Lung (tissue), 9 donors: ENCODE measurements at regions not wholly inside any gene's neighbourhood (a gene's known extent, or its start where the extent isn't known, plus 50 kb on each side); places are given as distances from the start of the nearest gene placed in this dataset.
"Not testable (repeated sequence)": the region's sequence is repeated elsewhere in the genome, so short reads cannot be mapped to it uniquely, and the experiment has no call there.

ENCODE experiments used
- ATAC-seq: fragments of 200-7000 bp; cut with Tn5 transposase; one replicate; pipeline ENCODE4 v1.9.1; 2020; ENCODE audit warnings: moderate number of reproducible peaks; ENCODE audit not compliant: insufficient read depth, low FRiP score
- DNase-seq, 3 donors: peaks; one replicate each; pipeline ENCODE4 v3.0.0-alpha.2; 2013 to 2017
- H3K27ac ChIP-seq, 2 donors: one replicate each; pipeline ENCODE4 v1.5.1; 2013; ENCODE audit warnings: mild to moderate bottlenecking in 2 of 2, moderate library complexity in 2 of 2, control low read depth in 1 of 2, inconsistent platforms in 1 of 2, low read depth in 1 of 2, low read length in 1 of 2
- H3K27me3 ChIP-seq, 3 donors: one replicate each; pipeline ENCODE4 v1.5.1; 2013; ENCODE audit warnings: low read length in 2 of 3; ENCODE audit not compliant: control insufficient read depth in 3 of 3, insufficient read depth in 3 of 3
- H3K36me3 ChIP-seq, 4 donors: one replicate each; pipeline ENCODE4 v1.5.1; 2013; ENCODE audit warnings: low read length in 4 of 4, mild to moderate bottlenecking in 1 of 4, moderate library complexity in 1 of 4; ENCODE audit not compliant: control insufficient read depth in 4 of 4, insufficient read depth in 4 of 4
- H3K4me1 ChIP-seq, 5 donors: one replicate each; pipeline ENCODE4 v1.5.1; 2013; ENCODE audit warnings: low read length in 5 of 5, mild to moderate bottlenecking in 2 of 5, moderate library complexity in 1 of 5; ENCODE audit not compliant: control insufficient read depth in 5 of 5, insufficient read depth in 5 of 5
- H3K4me3 ChIP-seq: one replicate; pipeline ENCODE4 v1.5.1; 2013; ENCODE audit warnings: mild to moderate bottlenecking, control low read depth, moderate library complexity
- H3K9ac ChIP-seq, 2 donors: one replicate each; pipeline ENCODE4 v1.5.1; 2013; ENCODE audit warnings: low read length in 2 of 2, control low read depth in 1 of 2; ENCODE audit not compliant: insufficient read depth in 1 of 2
- H3K9me3 ChIP-seq, 4 donors: one replicate each; pipeline ENCODE4 v1.5.1; 2013; ENCODE audit warnings: low read length in 3 of 4, mild to moderate bottlenecking in 1 of 4, moderate library complexity in 1 of 4; ENCODE audit not compliant: control insufficient read depth in 4 of 4, insufficient read depth in 3 of 4
- WGBS, 2 donors: extraction: QIAGEN DNeasy Blood & Tissue Kit; methylation state at CpG; one replicate each; pipeline ENCODE4 v1.1.7; 2013; 5-methylcytosine and 5-hydroxymethylcytosine counted together
- donor health status: Bipolar disorder and iron deficiency.
- donor health status: healthy.
- donor health status: DM: yes; HTN: yes; CAD: no.

DNA sequence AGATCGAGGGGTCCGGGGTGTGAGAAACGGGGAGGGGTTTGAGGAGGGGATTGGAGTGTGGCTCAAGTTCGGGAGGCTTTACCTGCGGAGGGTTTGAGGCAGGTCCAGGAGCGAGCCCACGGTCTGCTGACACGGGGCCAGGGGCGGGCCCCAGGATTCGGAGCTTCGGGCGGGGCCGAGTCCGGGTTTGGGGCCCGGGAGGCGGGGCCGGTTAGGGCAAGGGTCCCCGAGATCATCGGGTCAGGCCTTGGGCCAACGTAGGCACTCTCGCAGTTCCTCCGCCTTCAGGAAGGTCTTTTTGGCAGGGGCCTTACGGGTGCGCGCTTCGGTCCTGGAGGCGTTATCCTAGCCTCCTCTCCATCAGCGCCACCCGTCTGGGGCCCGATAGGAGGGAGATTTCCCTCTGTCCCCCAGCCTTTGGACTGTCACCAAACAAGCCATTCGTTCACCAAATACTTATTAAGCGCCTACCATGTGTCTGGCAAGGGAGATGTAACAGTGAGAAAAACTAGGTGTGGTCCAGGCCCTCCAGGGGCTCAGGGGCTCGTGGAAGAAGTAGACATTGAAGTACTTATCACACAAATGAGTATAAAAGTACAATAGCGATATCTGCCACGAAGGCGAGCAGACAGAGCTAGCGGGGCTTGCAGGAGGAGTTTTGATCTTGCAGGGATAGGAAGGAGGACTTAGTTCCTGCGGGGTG is 190.1 kb downstream of the ADRA2C start:
- H3K9me3 ChIP-seq, H3K27me3 ChIP-seq, DNase-seq, ATAC-seq, H3K9ac ChIP-seq, H3K36me3 ChIP-seq, H3K4me1 ChIP-seq: not testable (repeated sequence)
- WGBS, 2 donors: 7 to 10% methylated on average over 22 to 38 of the region's 38 CpGs
- Histone ChIP-seq H3K27ac (peak overlapping the region in 1 of 2 donors; percentile 36), H3K4me3 (peak overlapping the region; percentile 20)

DNA sequence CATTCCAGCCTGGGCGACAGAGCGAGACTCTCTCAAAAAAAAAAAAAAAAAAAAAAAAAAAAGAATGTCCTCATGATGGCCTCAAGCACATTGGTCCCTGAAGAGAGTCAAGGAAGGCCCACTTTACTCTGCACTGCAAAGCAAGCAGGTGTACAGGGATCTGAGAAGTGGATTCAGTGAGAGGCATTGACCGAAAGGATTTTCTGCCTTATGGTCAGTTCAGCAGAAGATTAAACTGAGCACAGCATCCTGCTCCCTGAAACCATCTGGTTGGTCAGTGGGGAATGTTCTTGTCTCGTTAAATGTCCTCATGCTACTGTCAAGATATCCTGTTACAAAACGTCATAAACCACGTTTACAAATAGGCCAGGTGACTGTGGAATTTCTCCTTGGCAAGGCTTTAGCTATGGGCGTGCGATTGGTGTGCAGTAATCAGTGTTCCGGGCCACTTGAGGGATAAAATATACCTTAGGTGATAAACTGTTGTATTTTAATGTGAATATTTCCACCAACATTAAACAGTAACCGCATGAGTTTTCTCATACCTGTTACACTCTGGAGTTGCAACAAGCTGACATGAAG is 195.0 kb downstream of the ADRA2C start:
- not testable (repeated sequence) for H3K4me1 ChIP-seq, H3K36me3 ChIP-seq, H3K27ac ChIP-seq, H3K9me3 ChIP-seq, H3K4me3 ChIP-seq, H3K9ac ChIP-seq, H3K27me3 ChIP-seq, ATAC-seq
- peak in 1 of 3 donors; percentile 13 for DNase-seq
- WGBS, 2 donors: 60 to 67% methylated on average over 9 to 10 of the region's 10 CpGs

DNA sequence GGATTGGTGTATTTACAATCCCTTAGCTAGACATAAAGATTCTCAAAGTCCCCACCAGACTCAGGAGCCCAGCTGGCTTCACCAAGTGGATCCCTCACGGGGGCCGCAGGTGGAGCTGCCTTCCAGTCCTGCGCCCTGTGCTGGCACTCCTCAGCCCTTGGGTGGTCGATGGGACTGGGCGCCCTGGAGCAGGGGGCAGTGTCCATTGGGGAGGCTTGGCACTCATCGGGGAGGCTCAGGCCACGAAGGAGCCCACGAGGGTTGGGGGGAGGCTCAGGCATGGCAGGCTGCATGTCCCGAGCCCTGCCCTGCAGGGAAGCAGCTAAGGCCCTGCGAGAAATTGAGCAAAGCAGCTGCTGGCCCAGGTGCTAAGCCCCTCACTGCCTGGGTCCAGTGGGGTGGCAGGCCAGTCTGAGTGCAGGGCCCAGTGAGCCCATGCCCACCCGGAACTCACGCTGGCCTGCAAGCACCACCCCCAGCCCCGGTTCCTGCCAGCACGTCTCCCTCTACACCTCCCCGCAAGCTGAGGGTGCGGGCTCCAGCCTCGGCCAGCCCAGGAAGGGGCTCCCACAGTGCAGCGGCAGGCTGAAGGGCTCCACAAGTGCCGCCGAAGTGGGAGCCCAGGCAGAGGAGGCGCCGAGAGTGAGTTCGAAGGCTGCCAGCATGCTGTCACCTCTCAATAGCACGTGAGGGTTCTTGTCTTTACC is 198.5 kb downstream of the ADRA2C start:
- H3K9ac ChIP-seq, H3K4me1 ChIP-seq, H3K4me3 ChIP-seq, H3K9me3 ChIP-seq, DNase-seq, H3K36me3 ChIP-seq, ATAC-seq, H3K27me3 ChIP-seq, H3K27ac ChIP-seq: not testable (repeated sequence)
- WGBS, 2 donors: 85 to 88% methylated on average over 24 of the region's 24 CpGs

- H3K9ac ChIP-seq, H3K27me3 ChIP-seq, DNase-seq, H3K9me3 ChIP-seq, ATAC-seq, H3K36me3 ChIP-seq, H3K4me3 ChIP-seq, H3K27ac ChIP-seq, H3K4me1 ChIP-seq: not testable (repeated sequence)
- WGBS, 2 donors: 72 to 80% methylated on average over 14 of the region's 14 CpGs
Measured at GRCh38 chr4:3967204-3967603, 201.0 kb downstream of the ADRA2C start.

DNA sequence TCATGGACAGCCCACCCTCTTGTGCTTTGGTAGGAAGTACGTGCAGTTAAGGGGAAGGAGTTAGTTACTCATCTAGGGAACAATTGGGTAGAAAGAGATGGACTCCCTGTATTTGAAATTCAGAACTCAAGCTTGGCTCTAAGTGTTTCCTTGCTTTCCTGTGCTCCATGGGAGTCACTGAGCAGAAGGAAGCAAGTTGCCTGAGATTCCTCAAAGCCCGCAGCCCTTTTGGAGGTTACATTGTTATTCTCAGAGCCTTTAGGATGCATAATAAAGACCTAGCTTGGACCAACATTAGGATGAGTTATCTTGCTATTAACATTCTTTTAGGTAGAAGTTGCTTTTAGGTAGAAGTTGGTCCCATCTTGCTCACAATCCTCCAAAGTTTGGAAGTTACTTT is 206.4 kb downstream of the ADRA2C start:
- not testable (repeated sequence) for H3K27ac ChIP-seq, ATAC-seq, H3K4me3 ChIP-seq, DNase-seq, H3K27me3 ChIP-seq, H3K9ac ChIP-seq, H3K9me3 ChIP-seq, H3K4me1 ChIP-seq, H3K36me3 ChIP-seq
- WGBS, 2 donors: 37 to 45% methylated on average over 2 of the region's 2 CpGs

GRCh38 chr4:3973581-3974200 is 207.5 kb downstream of the ADRA2C start:
- WGBS, 2 donors: 58 to 63% methylated on average over 16 to 17 of the region's 18 CpGs
- peak in 1 of 3 donors; percentile 5 for DNase-seq
- not testable (repeated sequence) for H3K27ac ChIP-seq

DNA sequence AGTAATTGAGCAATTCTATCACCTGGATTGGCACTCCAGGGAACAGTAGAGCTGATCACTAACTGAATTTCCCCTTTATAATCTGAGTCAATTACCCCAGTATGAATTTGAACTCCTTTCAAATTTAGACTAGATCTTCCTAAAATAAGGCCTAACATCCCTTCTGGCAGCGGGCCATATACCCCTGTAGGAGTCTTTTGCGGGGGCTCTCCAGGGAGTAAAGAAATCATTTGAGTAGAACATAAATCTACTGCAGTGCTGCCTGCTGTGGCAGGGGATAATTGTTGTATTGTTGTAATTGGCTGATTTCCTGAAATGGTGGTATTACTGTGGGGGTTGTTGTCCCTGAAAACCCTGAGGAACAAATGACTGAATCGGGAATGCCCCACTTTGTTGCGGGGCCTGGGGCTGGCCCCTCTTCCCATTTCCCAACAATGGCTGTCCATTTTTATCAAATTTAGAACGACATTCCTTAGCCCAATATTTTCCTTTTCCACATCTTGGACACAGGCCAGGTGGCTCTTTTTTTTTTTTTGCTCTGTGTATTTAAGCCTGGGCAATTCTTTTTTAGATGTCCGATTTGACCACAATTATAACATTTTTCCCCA is 217.4 kb downstream of the ADRA2C start:
- ATAC-seq, H3K27ac ChIP-seq, H3K4me3 ChIP-seq, H3K9ac ChIP-seq, H3K36me3 ChIP-seq, H3K9me3 ChIP-seq, H3K27me3 ChIP-seq, H3K4me1 ChIP-seq: not testable (repeated sequence)
- peak in 2 of 3 donors; percentile 6 to 28 for DNase-seq
- WGBS, 2 donors: 27 to 35% methylated on average over 6 of the region's 6 CpGs

More at GRCh38 chr4:3973581-3974200, 207.5 kb downstream of the ADRA2C start:
- H3K4me3 ChIP-seq, H3K27me3 ChIP-seq, H3K9me3 ChIP-seq, ATAC-seq, H3K4me1 ChIP-seq, H3K9ac ChIP-seq, H3K36me3 ChIP-seq: not testable (repeated sequence)
